HepG2 (cell line): ENCODE measurements at regions not wholly inside any gene's neighbourhood (a gene's known extent, or its start where the extent isn't known, plus 50 kb on each side); places are given as distances from the start of the nearest gene placed in this dataset.

Experiments
- ATAC-seq: fragments of 200-7000 bp; cut with Tn5 transposase; 3 replicates; pipeline ENCODE4 v1.9.1; 2020; ENCODE audit warnings: mild to moderate bottlenecking, moderate library complexity
- BruUV-seq: library from RNA; stranded (reverse); fragments of 400-500 nt; replicated peaks from 2 replicates; lab custom pipeline; 2021; lab: Mats Ljungman, UMichigan
- CTCF ChIA-PET: fragments of 300-600 bp; formaldehyde crosslinking; extraction: SDS; loops from one replicate; lab custom pipeline; 2021; ENCODE audit warnings: low total read pairs, inconsistent platforms, low intra/inter-chr PET ratio; lab: Yijun Ruan, JAX
- POLR2A ChIA-PET: fragments of 350-600 bp; sonication (Branson Sonifier 250); formaldehyde crosslinking; loops from one replicate; lab custom pipeline; 2020; ENCODE audit warnings: antibody characterized with exemption, inconsistent platforms; lab: Yijun Ruan, JAX
- DNase-seq: peaks from one replicate; pipeline ENCODE4 v3.0.0-alpha.2; 2015; ENCODE audit warnings: low spot score
- FAIRE-seq: peaks from 3 replicates; lab custom pipeline; 2011; peaks lifted over from hg19 to GRCh38; lab: Jason Lieb, UNC
- H2AFZ ChIP-seq: one replicate; pipeline ENCODE4 v1.6.1; 2011; ENCODE audit warnings: low read length, inconsistent platforms
- H3K27ac ChIP-seq: fragments of 300-600 bp; 3 replicates; pipeline ENCODE4 v1.8.0; 2011; ENCODE audit warnings: mixed run types, mild to moderate bottlenecking, mixed read lengths, low read length, inconsistent platforms; ENCODE audit not compliant: insufficient read depth; ENCODE audit errors: extremely low read length
- H3K27me3 ChIP-seq, 2 experiments: fragments of 200-600 bp in 1 of 2; 2 replicates in 1 of 2; 3 replicates in 1 of 2; pipeline versions ENCODE4 v1.6.0 to v1.8.0; 2011; ENCODE audit warnings: low read length in 2 of 2, mild to moderate bottlenecking in 2 of 2, moderate library complexity in 2 of 2, inconsistent platforms in 1 of 2; ENCODE audit not compliant: insufficient read depth in 2 of 2, control insufficient read depth in 1 of 2
- H3K36me3 ChIP-seq, 2 experiments: fragments of 200-600 bp in 1 of 2; replicated peaks in 1 of 2; 2 replicates in 1 of 2; 3 replicates in 1 of 2; pipeline versions ENCODE4 v1.5.1 to v1.8.0; 2011; ENCODE audit warnings: low read length in 2 of 2, inconsistent platforms in 1 of 2; ENCODE audit not compliant: insufficient read depth in 2 of 2, control insufficient read depth in 1 of 2
- H3K4me1 ChIP-seq: 2 replicates; pipeline ENCODE4 v1.5.1; 2012; ENCODE audit warnings: low read length, inconsistent platforms; ENCODE audit not compliant: insufficient read depth
- H3K4me2 ChIP-seq: 2 replicates; pipeline ENCODE4 v1.6.0; 2011; ENCODE audit warnings: low read depth, low read length, inconsistent platforms
- H3K4me3 ChIP-seq, 3 experiments: fragments of 200-600 bp in 1 of 3; sonication (generic), shearing (Covaris generic) in 1 of 3; replicated peaks in 1 of 3; 2 replicates each; pipeline ENCODE4 v1.5.1; 2011 to 2016; ENCODE audit warnings: low read length in 3 of 3, inconsistent platforms in 2 of 3, low read depth in 2 of 3, mild to moderate bottlenecking in 2 of 3, control low read depth in 1 of 3, mixed read lengths in 1 of 3; ENCODE audit not compliant: insufficient read depth in 1 of 3
- H3K79me2 ChIP-seq: one replicate; pipeline ENCODE4 v1.6.1; 2011; ENCODE audit warnings: low read length, inconsistent platforms; ENCODE audit not compliant: insufficient read depth
- H3K9ac ChIP-seq: 2 replicates; pipeline ENCODE4 v1.6.0; 2011; ENCODE audit warnings: mild to moderate bottlenecking, low read depth, low read length, inconsistent platforms; ENCODE audit not compliant: insufficient read depth
- H3K9me3 ChIP-seq: 2 replicates; pipeline ENCODE4 v1.5.1; 2012; ENCODE audit warnings: mild to moderate bottlenecking, low read length
- H4K20me1 ChIP-seq: 2 replicates; pipeline ENCODE4 v1.6.0; 2011; ENCODE audit warnings: inconsistent platforms, mild to moderate bottlenecking, low read length, moderate library complexity; ENCODE audit not compliant: insufficient read depth
- ATF7-NPFF ChIP-seq: sonication (generic); formaldehyde crosslinking; IDR thresholded peaks from 2 replicates; pipeline ENCODE4 v1.8.1; 2023; ENCODE audit warnings: mild to moderate bottlenecking, low read depth, missing genetic modification reagents, moderate library complexity
- BRCA1 ChIP-seq: sonication (generic); formaldehyde crosslinking; IDR thresholded peaks from 2 replicates; pipeline ENCODE4 v1.4.0; 2020; ENCODE audit warnings: missing genetic modification reagents
- CBX5 ChIP-seq: sonication (generic); formaldehyde crosslinking; IDR thresholded peaks from 2 replicates; pipeline ENCODE4 v1.4.0; 2020; ENCODE audit warnings: missing genetic modification reagents, borderline replicate concordance
- CTCF ChIP-seq: sonication (generic); formaldehyde crosslinking; IDR thresholded peaks from 2 replicates; pipeline ENCODE4 v1.5.0; 2020; ENCODE audit warnings: mild to moderate bottlenecking, missing genetic modification reagents, moderate library complexity
- EHMT2 ChIP-seq: fragments of 200-600 bp; sonication (generic); IDR thresholded peaks from 2 replicates; pipeline ENCODE4 v1.7.0; 2017; ENCODE audit warnings: antibody characterized with exemption, low read depth, low read length, borderline replicate concordance
- GATA4 ChIP-seq: sonication (generic); IDR thresholded peaks from 2 replicates; pipeline ENCODE4 v1.6.1; 2016; ENCODE audit warnings: antibody characterized with exemption, low read depth, borderline replicate concordance
- JARID2 ChIP-seq: sonication (generic); formaldehyde crosslinking; IDR thresholded peaks from 2 replicates; pipeline ENCODE4 v1.8.1; 2023; ENCODE audit warnings: missing genetic modification reagents, inconsistent platforms; ENCODE audit not compliant: insufficient replicate concordance
- LCORL ChIP-seq, 2 experiments: fragments of 450-650 bp in 1 of 2; sonication (generic) in 1 of 2; formaldehyde crosslinking in 1 of 2; IDR thresholded peaks; 2 replicates each; pipeline versions ENCODE4 v1.5.0 to v1.6.1; 2017 to 2020; ENCODE audit warnings: antibody characterized with exemption in 1 of 2, missing genetic modification reagents in 1 of 2
- NFATC3 ChIP-seq: sonication (generic); formaldehyde crosslinking; IDR thresholded peaks from 2 replicates; pipeline ENCODE4 v1.5.1; 2020; ENCODE audit warnings: mild to moderate bottlenecking, missing genetic modification reagents
- RAD51 ChIP-seq: fragments of 450-650 bp; IDR thresholded peaks from 2 replicates; pipeline ENCODE4 v1.6.1; 2016; ENCODE audit warnings: borderline replicate concordance
- REST ChIP-seq, 2 experiments: IDR thresholded peaks; 2 replicates each; pipeline ENCODE4 v1.6.1; 2011 to 2012; ENCODE audit warnings: low read length in 2 of 2, borderline replicate concordance in 1 of 2, low read depth in 1 of 2, mild to moderate bottlenecking in 1 of 2, moderate library complexity in 1 of 2
- RFX1 ChIP-seq: fragments of 450-650 bp; IDR thresholded peaks from 2 replicates; pipeline ENCODE4 v1.6.1; 2017
- ZBTB49 ChIP-seq: sonication (generic); formaldehyde crosslinking; IDR thresholded peaks from 2 replicates; pipeline ENCODE4 v1.4.0; 2020; ENCODE audit warnings: missing genetic modification reagents, borderline replicate concordance
- ZGPAT ChIP-seq: IDR thresholded peaks from 2 replicates; pipeline ENCODE4 v1.6.1; 2016; ENCODE audit warnings: mild to moderate bottlenecking
- ZNF230 ChIP-seq: sonication (generic); formaldehyde crosslinking; IDR thresholded peaks from 2 replicates; pipeline ENCODE4 v1.4.0; 2020; ENCODE audit warnings: mild to moderate bottlenecking, missing genetic modification reagents
- ZNF549 ChIP-seq: sonication (generic); formaldehyde crosslinking; IDR thresholded peaks from 2 replicates; pipeline ENCODE4 v1.5.0; 2020; ENCODE audit warnings: missing genetic modification reagents
- ZNF766 ChIP-seq: sonication (generic); formaldehyde crosslinking; IDR thresholded peaks from 2 replicates; pipeline ENCODE4 v1.5.0; 2020; ENCODE audit warnings: missing genetic modification reagents, borderline replicate concordance
- WGBS: methylation state at CpG from one replicate; pipeline ENCODE4 v1.1.6; 2017; ENCODE audit warnings: low lambda C conversion rate; 5-methylcytosine and 5-hydroxymethylcytosine counted together
- in situ Hi-C: cut with HindIII; loops from 2 replicates; pipeline ENCODE4 v1.10.0; 2017; ENCODE audit warnings: low pct_unique_long_range_greater_than_20kb; ENCODE audit not compliant: extremely low pct_ligation_motif_present
- intact Hi-C: fragments of 100-400 bp; cut with micrococcal nuclease; formaldehyde crosslinking; loops from one replicate; pipeline ENCODE4 v1.10.0; 2022; ENCODE audit not compliant: unreplicated experiment

- Histone ChIP-seq H3K27me3 (no peaks in the 10 kb centered on the region), H2AFZ (no peak overlapping the region), H4K20me1 (no peaks in the 10 kb centered on the region), H3K9me3 (no peaks in the 10 kb centered on the region), H3K4me1 (no peaks in the 10 kb centered on the region), H3K27ac (no peak overlapping the region), H3K79me2 (peaks cover 2% of the 10 kb centered on the region), H3K4me2 (no peak overlapping the region), H3K4me3 (no peak overlapping the region), H3K9ac (no peak overlapping the region), H3K36me3 (0 out of 5 replicates have a peak, but pooled peaks cover 0 to 2% of the 10 kb centered on the region in 2 experiments)
- ChIA-PET POLR2A (no interaction called here), CTCF (no interaction called here)
- TF ChIP-seq ZNF230 (CRISPR knock-in tag) (no peak), REST (IDR thresholded peaks at IDR 0.05; ENCODE audit: borderline replicate concordance in 1 of 2, low read depth in 1 of 2, low read length in 2 of 2) (no peak), BRCA1 (no peak), ZNF549 (no peak), CTCF (CRISPR knock-in tag) (no peak), RFX1 (no peak), GATA4 (no peak), ZNF766 (CRISPR knock-in tag) (no peak), NFATC3 (no peak), CBX5 (no peak), RAD51 (no peak), ZBTB49 (CRISPR knock-in tag) (no peak), JARID2 (no peak), ATF7-NPFF (CRISPR knock-in tag) (no peak), ZGPAT (CRISPR knock-in tag) (no peak), EHMT2 (no peak), LCORL (IDR thresholded peaks at IDR 0.05) (no peak), LCORL (CRISPR knock-in tag; IDR thresholded peaks at IDR 0.05) (no peak)
- in situ Hi-C loops: no loop called here
- no peak for ATAC-seq
- WGBS: 91% methylated on average over 1 of the region's 1 CpG
- no peak for DNase-seq
- BruUV-seq: no TSS peak
- FAIRE-seq: no peak
- intact Hi-C loops: no loop called here
Observed at GRCh38 chr13:50441130-50441529, 402.4 kb downstream of the DLEU7 start.
